Stimulated activated CD4-positive, alpha-beta T cell treated with anti-CD3 and anti-CD28 coated beads, Interleukin-4, amount 100 ng/mL, for 48 hours (primary cell): ENCODE measurements at regions not wholly inside any gene's neighbourhood (a gene's known extent, or its start where the extent isn't known, plus 50 kb on each side); places are given as distances from the start of the nearest gene placed in this dataset.
"Not testable (repeated sequence)": the region's sequence is repeated elsewhere in the genome, so short reads cannot be mapped to it uniquely, and the experiment has no call there.

Experiments
- DNase-seq, 2 donors: peaks; one replicate each; pipeline ENCODE4 v3.0.0-alpha.2; 2020; ENCODE audit warnings: low read depth in 2 of 2

DNA sequence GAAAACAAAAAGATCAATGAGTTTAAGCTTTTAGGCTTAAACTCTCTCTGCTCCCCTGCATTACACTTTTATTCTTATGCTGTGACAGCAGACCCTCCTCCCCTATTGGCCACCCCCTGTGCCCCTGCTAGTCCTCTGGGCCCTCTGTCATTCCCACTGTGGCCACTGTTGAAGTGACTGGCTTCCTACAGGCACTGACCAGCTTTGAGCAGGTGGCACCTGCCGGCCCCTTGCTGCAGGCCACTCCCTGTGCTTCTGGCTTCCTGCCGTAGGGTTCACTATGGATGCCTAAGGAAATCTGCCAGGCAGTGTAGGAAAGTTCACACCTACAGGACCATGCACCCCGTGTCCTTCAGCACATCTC, 156.5 kb upstream of the L3MBTL4 start:
- no peak for DNase-seq

DNA sequence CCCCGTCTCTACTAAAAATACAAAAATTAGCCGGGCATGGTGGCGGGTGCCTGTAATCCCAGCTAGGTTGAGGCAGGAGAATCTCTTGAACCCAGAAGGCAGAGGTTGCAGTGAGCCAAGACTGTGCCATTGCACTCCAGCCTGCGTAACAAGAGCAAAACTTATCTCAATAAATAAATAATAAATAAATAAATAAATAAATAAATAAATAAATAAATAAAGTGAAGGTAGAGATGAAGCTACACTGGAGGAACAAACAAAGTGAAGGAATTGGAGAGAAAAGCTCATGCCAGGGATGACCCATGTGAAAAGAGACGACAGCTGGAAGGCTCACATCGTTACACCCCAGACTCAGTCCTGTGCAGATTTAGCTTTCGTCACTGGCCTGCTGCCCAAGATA, 157.3 kb upstream of the ARHGAP28 start:
- not testable (repeated sequence) for DNase-seq

DNA sequence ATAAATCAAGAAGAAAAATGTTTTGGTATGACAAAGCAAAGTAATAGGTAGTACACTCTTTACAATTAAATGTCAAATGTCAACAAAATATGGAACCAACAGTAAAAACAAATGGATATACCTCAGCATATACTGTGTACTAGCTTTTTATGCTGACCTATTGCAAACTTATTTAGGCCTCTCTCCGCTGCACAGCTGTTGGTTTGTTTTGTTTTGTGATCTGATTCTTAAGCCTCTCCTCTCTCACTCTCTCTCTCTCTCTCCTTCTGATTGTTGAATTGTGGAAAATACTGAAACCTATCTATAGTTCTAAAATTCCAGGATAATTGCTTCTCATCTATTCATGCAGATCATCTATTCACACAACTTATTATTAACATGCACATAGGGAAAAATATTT, 154.9 kb upstream of the ARHGAP28 start:
- no peak for DNase-seq

DNA sequence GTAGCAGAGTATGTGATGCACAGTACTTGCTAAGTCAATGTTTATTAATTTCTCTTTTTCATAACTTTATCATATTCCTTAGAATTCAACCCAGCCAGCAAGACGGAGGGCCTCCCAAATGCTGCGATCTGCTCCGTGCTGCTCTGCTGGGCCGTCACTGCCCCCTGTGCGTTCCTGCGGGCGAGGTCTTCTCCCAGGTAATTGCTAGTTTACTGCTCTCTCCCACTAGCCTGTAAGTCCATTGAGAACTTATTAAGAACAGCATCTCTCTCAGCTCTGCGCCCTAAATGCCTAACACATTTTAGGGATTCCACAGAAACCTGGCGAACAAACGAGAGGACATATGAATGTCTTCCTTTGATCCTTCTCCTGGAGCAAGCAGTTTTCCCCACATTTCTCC, 153.6 kb upstream of the ARHGAP28 start:
- DNase-seq, result no peak

DNA sequence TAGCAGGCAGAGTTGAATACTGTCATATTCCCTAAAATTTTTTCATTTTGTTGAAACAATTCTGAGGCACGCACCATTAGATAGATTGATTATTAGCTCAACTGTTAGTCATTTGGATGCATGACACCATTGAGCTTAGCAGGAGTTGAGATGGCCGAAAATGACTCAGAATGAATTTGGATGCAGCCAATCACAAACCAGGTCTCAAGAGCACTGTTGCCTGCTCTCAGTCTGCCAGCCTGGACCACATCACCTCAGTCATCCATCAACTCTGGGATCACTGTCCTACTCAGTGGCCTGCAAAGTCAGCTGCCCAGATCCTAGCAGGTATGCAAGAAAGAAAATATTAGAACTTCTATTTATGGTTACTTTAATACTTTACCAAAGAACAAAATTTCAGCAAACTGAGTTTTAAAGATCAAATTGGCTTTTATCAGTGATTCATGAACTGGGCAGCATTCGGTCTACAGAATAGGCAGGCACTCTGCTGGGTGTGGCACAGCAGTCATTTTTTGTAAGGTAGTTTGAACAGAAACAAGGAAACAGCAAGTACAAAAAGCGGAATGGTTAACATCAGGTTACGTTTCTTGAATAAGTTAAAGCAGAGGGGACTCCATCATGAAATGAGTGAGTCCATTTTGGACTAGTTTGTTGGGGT, 152.7 kb upstream of the ARHGAP28 start:
- no peak for DNase-seq

DNA sequence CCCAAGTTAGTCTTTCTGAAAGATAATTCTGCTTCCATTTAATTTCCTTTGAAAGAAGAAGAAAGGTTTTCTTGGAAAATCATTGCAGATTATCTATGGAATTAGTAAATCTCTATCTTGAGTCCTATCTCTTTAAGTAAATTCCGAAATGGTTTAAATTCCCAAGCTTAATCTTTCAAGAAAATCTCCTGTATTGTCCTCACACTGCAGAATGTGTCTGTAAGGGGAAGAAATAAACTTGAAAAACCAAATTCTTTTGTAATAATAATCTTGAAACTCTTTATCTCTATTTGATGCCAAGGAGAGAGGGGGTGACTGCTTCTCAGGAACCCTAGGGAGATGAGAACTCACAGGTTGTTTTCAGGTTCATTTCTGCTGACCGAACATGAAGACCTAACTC, 150.8 kb upstream of the ARHGAP28 start:
- no peak for DNase-seq

DNA sequence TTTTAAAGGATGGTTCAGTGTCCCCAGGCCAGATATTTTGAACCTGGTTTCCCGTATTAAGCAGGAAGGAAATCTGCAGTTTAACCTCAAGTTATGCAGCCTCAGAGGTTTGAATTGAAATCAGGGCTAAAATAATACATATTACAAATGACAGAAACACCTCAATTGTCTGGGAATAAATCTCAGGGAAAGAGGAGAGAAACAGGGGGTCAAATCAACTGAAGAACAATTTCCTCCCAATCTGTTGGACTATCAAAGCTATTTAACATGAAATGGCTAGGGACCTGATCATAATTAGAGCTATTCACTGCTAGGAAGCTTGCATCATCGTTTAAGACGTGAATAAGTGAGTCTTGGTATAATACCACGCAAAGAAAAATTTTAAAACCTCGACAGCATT, 150.0 kb upstream of the ARHGAP28 start:
- no peak for DNase-seq

DNA sequence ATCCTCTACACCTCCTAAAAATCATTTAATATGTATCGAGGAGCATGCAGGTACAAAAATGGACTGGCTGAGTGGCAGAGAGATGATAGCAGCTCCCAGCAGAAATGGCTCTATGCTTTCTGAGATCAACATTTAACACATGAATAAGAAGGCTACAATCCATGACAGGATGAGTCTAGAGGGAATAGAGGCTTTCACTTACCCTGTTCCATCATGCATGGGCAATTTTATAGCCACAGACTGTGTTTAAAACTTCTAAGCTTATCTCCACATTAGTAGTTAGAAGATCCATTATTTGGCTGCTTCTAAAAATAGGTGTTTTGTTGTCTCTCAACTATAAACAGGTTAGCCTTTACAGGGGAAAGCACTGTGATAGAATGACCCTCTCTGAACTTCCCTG, 149.1 kb upstream of the ARHGAP28 start:
- no peak for DNase-seq

DNA sequence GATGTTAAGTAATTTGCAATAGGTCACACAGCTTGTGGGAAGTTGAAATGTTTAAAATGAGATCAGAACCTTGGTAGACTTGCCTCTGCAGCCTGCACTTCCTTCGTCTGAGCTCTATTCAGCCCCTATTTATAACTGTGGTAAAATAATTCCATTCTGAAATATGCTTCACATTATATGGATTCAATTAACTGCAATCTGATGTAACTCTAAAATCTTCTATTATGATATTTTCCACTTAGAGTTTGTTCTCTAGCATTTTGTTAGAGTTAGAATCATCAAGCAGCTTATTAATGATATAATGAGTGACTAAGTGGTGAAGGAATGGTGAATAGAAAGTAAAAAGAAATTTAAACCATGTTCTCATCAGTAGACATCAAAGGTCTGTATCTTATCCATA, 139.6 kb upstream of the ARHGAP28 start:
- DNase-seq, result no peak

DNA sequence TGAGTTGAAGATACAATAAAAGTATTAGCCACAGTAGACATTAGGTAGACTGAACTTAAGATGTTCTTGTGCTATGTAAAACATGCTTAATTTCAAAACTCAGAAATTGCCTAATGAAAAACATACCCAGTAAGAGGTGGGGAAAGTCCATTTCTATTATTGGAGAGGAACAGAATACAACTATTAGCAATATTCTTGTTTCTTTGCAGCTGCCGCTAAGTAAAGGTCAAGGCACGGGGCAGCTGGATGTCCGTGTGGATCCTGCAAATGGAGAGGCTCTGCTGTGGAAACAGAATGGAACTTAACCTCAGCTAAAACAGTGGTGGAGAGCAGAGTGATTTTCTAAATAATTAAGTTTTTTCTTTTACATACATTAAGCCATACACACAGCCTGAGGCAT, 139.2 kb upstream of the ARHGAP28 start:
- no peak for DNase-seq

DNA sequence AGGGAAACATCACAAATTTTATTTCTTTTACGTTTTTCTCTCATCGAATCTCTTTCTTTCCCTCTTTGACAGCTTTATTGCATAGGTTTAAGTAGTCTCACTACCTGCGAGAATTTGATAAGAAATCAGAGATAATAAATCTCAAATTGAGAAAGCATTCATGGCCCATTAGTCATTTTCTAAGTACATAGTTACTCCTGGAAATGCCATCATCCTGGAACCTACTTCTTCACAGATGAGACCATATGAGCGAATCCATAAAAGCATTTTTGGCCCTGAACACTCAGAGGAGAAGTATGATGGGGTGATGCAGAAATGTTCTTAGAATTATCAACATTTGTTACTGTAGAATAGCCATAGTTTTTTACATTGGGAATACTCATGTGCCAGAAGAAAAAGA, 138.0 kb upstream of the ARHGAP28 start:
- DNase-seq, result no peak

DNA sequence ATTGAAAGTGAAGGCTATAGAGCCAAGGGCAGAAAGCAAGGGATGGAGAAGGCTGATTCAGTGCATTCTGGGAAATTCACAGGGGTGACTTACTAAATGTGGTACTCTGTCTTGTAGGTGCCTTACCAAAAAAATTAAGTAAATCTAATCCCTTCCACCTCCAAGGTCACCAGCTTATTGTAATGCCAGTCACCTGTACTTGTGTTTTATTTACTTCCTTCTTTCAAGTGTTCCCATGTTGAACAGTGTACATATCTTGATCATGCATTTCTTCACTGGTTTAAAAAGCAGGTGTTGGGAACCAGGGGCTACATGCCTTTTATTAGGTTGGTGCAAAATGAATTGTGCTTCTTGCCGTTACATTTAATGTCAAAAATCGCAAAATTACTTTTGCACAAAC, 137.0 kb upstream of the ARHGAP28 start:
- no peak for DNase-seq

DNA sequence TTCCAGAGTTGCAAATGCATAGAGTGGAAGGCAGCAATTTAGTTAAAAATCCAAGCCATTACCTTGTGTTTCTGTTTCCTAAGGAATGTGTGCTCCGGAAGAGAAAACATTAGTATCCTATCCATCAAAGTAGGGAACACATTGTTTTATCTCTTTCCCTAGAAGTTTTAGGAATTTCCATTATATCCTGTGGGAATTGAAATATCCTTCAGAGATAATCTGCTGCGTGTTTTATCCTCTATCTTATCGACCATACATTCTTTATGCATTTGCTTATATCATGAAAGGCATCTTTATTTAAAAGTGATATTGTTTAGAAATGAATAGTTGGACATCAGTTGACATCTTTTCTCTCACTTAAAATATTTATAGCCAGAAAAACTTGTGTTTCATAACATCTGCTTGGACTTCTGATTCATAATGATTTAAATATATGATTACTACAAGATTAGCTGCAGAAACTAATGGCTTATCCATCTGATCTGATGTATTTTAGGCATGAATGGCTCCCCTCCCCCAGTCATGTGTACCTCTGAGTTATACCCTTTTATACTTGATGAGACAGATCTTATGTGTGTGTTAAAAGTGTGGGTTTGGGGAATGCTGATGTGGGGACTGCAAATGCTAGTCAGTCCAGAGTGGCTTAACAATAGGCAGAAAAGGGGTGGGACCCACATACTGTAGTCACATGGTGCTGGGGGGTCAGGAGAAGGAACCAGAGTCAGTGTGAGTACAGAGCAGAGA, 136.2 kb upstream of the ARHGAP28 start:
- no peak for DNase-seq

DNA sequence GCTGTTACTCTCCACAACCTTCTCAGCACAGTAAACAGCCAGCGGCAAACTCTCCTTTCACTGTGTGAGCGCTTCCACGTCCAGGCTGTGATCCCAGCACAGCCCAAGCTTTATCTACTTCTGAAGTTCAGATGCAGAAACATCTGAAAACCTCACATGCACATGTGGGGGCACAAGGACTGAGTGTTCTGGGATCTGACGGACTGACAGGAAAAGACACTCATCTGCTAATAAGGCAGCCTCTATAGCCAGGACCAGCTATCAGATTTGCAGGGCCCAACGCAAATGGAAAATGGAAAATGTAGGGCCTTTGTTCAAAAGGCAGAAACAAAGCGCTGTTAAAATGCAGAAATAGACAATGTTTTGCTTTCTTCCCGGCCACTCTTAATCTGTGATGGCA, 133.8 kb upstream of the ARHGAP28 start:
- no peak for DNase-seq

DNA sequence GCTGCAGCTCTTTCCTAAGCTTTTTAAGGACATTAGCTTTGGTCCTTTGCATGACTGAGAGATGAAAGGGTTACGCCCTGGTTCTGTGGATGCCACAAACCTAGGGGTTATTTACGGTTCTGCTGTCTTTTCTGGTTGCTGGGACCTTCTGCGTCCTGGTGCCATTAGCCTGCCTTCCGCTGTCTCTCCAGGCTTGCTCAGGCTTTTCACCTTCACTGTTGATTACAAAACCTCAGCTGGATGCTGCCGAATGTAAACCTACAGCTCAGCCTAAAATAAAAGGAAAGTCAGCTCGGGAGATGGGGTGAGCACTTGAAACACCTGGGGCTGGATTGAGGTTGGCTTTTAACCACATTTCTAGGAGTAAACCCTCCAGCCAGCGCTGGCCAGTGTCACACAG, 130.9 kb upstream of the ARHGAP28 start:
- no peak for DNase-seq

DNA sequence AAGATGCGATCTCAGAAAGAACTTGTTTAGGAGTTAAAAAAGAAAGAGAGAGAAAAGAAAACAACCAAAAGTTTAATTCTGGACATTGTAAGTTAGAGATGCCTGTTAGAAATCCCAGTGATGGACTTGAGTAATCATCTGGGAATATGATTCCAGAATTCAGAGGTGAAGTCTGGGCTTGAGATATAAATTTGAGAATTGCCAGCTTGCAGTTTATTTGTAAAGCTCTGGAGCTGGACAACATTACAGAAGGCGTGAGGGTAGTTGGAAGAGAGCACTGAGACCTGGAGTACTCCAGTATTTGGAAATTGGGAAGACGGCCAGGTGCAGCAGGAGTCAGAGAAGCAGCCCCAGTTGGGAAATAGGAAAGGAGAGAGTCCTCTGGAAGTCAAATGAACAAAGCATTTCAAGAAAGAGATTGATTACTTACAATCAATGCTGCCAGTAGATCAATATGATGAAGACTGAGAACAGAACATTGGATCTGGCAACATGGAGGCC, 128.8 kb upstream of the ARHGAP28 start:
- no peak for DNase-seq

DNA sequence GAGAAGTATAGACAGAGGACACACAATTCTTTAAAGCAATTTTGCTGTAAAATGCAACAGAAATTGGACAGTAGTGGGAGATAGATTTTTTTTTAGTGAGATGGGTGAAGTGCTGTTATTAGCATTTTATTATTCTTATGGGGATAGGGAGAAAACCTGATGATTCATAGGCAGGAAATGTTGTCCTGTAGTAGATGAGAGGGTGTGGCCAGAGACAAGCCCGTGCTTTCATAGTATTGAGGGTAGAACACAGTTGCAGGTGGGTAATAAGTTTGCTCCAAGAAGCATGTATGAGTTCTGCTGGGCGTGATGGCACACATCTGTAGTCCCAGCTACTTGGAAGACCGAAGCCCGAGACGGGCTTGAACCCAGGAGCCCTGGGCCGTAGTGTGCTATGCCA, 128.3 kb upstream of the ARHGAP28 start:
- DNase-seq, result no peak

DNA sequence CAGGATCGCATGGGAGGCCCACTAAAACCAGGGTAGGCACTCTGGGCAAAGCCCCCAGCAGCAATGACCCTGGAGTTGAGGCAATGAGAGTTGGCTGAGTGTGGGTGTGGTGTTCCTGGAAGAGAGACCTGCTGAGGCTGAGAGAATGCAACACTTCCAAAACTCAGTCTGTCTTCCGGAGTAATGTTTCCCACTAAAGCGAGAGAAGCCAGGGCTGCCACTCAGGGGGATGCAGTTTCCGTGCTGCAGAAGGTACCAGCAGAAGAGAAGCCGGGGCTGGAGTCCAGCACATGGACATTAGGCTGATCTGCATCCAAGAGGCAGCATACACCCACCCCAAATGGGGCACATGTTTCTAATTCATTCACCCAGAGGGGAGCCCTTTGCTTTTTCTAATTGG, 127.2 kb upstream of the ARHGAP28 start:
- no peak for DNase-seq

DNA sequence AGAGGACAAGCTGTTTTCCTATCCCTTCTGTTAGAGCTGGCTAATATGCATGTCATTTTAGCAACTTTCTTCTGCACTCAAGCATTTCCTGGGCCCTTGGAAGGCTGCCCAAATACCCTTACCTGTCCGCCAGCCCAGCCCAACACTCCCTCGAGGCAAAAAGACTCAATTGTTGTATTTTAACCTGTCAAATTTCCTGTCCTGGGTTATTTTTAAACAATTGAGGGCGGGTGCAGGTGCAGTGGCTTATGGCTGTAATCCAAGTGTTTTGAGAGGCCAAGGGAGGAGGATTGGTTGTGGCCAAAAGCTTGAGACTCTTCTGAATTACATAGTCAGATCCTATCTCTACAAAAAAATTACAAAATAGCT, 125.0 kb upstream of the ARHGAP28 start:
- DNase-seq, result no peak

DNA sequence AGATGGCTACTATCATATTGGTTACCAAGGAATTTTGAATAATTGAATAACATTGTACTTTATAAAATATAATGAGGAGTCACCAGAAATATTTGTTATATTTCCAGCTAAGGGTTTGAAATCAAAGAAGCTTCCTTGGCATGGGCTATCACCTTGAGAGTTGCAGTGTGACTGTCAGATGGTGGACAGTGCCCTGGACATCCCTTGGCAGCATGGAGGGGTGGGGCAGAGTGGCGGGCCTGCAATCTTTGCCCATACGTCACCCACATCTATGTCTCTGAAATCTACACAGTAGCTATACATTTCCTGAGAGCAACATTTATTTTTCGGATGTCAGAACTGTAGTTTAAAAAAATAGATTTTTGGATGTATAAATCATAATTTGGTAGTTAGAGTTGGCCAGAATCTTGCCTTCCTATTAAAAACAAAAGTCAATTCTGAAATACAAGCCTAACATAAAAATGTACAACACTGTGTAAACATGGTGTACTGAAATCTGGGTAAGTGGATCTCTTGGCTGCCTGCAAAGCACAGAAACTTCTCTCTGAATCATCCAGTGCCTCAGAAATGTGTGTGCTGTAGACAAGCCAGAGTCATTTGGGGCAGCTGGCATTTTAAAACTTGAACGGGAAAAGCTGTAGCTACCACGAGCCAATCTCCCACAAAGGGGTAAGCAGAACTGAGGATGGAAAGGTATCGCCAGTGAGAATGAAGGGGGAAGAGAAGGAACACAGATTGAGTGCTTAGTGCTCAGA, 124.2 kb upstream of the ARHGAP28 start:
- no peak for DNase-seq

DNA sequence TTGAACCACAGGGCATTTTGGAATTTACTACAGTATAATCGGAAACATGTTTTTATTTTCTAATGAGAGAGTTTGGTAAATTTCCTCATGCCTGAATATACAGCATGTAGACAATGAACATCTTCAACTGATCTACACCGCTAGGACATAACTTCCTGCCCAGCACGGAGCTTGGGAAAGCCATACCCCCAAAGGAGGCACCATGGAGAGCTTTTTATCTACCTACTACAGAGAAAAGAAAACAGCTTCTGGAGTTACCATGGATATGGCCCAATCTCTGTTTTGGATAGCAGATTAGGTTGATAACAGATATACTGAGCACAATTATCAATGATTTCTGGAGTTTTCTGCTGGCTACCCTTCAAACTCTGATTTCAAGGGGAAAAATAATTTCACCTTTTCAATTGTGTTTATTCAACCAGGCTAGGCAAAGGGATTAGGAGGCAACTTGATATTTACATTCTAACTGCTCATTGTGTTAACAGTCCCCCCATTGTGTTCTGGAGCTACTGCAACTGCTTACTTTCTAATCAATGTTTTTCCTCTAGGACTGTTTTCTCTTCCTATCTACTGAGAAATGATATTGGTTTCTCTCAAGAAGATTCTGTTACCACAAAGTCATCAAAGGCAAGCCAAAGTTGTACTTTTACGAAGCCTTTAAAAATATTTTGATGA, 123.0 kb upstream of the ARHGAP28 start:
- DNase-seq, result no peak

DNA sequence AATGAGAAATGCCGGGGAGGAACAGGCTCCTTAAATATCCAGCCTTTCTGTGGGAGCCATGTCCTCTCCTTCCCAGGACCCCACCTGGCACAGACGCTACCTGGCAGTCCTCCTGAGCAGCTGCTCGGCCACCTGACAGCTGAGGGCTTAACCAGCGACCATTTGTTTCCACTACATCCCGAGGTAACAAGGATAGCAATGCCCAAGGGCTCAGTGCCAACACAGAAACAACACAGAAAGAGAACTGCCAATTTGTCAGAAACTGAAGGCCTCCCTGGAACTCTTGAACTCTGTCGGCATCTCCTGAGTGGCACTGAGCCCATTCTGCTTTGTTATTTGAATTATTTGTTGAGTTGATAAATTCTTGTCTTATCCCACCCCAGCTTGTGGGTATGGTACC, 122.2 kb upstream of the ARHGAP28 start:
- DNase-seq, result no peak
